ENCODE measurements at regions not wholly inside any gene's neighbourhood (a gene's known extent, or its start where the extent isn't known, plus 50 kb on each side); places are given as distances from the start of the nearest gene placed in this dataset.

- no peak overlapping the region for H3K4me2 ChIP-seq (ENCODE audit: low read depth, low read length)
- in situ Hi-C loops (cut with MboI; ENCODE audit: low sequenced_read_pairs): loop anchor here (10.0 kb wide), 1 partner anchor 274 kb away; no protein-coding TSS in a partner anchor
- H3K18ac ChIP-seq (ENCODE audit: low read depth, low read length): no peak overlapping the region
- ATAC-seq (ENCODE audit: low read depth): no peak
- H3K27ac ChIP-seq (ENCODE audit: insufficient read depth, low read length): no peak overlapping the region
- H3K14ac ChIP-seq (replicated peaks; ENCODE audit: low read depth, low read length): no peak overlapping the region
- peaks cover 14% of the 10 kb centered on the region for H3K9me1 ChIP-seq (ENCODE audit: insufficient read depth, low read length)
- no peaks in the 10 kb centered on the region for H3K27me3 ChIP-seq (ENCODE audit: control insufficient read depth, insufficient read depth, low read length)
- H2AK5ac ChIP-seq (ENCODE audit: low read depth, low read length): peak overlapping the region; percentile 35
- H2BK5ac ChIP-seq (ENCODE audit: low read depth, low read length, poor library complexity, severe bottlenecking): no peak overlapping the region
- no peaks in the 10 kb centered on the region for H4K20me1 ChIP-seq (ENCODE audit: insufficient read depth, low read length)
- no TSS peak for BruUV-seq (replicated peaks)
- peaks cover 6% of the 10 kb centered on the region for H3K9me3 ChIP-seq (ENCODE audit: control insufficient read depth, insufficient read depth, low read length)
- dilution Hi-C loops (cut with HindIII; ENCODE audit: low sequenced_read_pairs, unreplicated experiment): no loop called here
- no peaks in the 10 kb centered on the region; a peak in 1 of 4 replicates for H3K79me1 ChIP-seq (ENCODE audit: low read depth in 1 of 2, low read length in 2 of 2)
- TF ChIP-seq FOS (IDR thresholded peaks at IDR 0.05; ENCODE audit: low read depth, low read length): no peak
- TF ChIP-seq ELK1 (IDR thresholded peaks at IDR 0.05; ENCODE audit: borderline replicate concordance, low read depth, low read length): no peak
- no peak for TF ChIP-seq SMC3 (IDR thresholded peaks at IDR 0.05; ENCODE audit: low read depth, low read length)
- TF ChIP-seq CEBPB (IDR thresholded peaks at IDR 0.05; ENCODE audit: low read depth, low read length): peak; percentile 78
- no peak overlapping the region for H3K56ac ChIP-seq (ENCODE audit: extremely low read depth, insufficient read depth, low read length)
- H4K8ac ChIP-seq (ENCODE audit: low read depth in 2 of 2, low read length in 2 of 2): no peak overlapping the region
- no peak overlapping the region for H4K91ac ChIP-seq (ENCODE audit: insufficient read depth, low read depth, low read length)
- no peak overlapping the region for H3K23ac ChIP-seq (ENCODE audit: low read depth, low read length)
- peak overlapping the region; percentile 23; the same call in 1 of the 2 replicates for H2BK20ac ChIP-seq (ENCODE audit: low read depth, low read length)
- no peak overlapping the region for H2AK9ac ChIP-seq (replicated peaks; ENCODE audit: low read depth, low read length, poor library complexity)
- no peak for DNase-seq
- no peak overlapping the region for H3K4me3 ChIP-seq (ENCODE audit: insufficient read depth, low read depth, low read length)
- intact Hi-C loops (cut with micrococcal nuclease): loop anchor here (5.0 kb wide), 1 partner anchor 281 kb away; no protein-coding TSS in a partner anchor
- H3K36me3 ChIP-seq (ENCODE audit: control insufficient read depth, insufficient read depth, low read length): no peaks in the 10 kb centered on the region
- H3K9ac ChIP-seq (ENCODE audit: low read depth, low read length): no peak overlapping the region
- 100% methylated on average over 1 of the region's 4 CpGs; no CpG with 5 or more reads in 1 of the 2 experiments for WGBS, 2 experiments (ENCODE audit: extremely low coverage in 2 of 2, insufficient read length in 1 of 2)
- H4K5ac ChIP-seq (ENCODE audit: low read depth, low read length): no peak overlapping the region
- H2BK120ac ChIP-seq (ENCODE audit: low read depth, low read length): no peak overlapping the region; the same call in 1 of the 2 replicates
- H3K4ac ChIP-seq (ENCODE audit: low read depth, low read length): no peak overlapping the region
- H2BK15ac ChIP-seq (ENCODE audit: low read depth, low read length): 0 out of 3 replicates have a peak overlapping the region, but pooled peaks have one; percentile 47
- CTCF ChIA-PET: no interaction called here
- H2AFZ ChIP-seq (replicated peaks; ENCODE audit: low read length, poor library complexity): no peak overlapping the region
- POLR2A ChIA-PET (ENCODE audit: unreplicated experiment): interaction anchor here (0.6 to 1.0 kb wide), 2 partner anchors 153 to 166 kb away, joined by 3 read pairs; partner anchors contain the start of gene IER5L
- peaks cover 21% of the 10 kb centered on the region for H3K4me1 ChIP-seq (ENCODE audit: control insufficient read depth, insufficient read depth, low read length)
These were observed 152.8 kb upstream of the IER5L start for GRCh38 chr9:129330711-129331492.
